ENCODE measurements at regions not wholly inside any gene's neighbourhood (a gene's known extent, or its start where the extent isn't known, plus 50 kb on each side); places are given as distances from the start of the nearest gene placed in this dataset.

DNA sequence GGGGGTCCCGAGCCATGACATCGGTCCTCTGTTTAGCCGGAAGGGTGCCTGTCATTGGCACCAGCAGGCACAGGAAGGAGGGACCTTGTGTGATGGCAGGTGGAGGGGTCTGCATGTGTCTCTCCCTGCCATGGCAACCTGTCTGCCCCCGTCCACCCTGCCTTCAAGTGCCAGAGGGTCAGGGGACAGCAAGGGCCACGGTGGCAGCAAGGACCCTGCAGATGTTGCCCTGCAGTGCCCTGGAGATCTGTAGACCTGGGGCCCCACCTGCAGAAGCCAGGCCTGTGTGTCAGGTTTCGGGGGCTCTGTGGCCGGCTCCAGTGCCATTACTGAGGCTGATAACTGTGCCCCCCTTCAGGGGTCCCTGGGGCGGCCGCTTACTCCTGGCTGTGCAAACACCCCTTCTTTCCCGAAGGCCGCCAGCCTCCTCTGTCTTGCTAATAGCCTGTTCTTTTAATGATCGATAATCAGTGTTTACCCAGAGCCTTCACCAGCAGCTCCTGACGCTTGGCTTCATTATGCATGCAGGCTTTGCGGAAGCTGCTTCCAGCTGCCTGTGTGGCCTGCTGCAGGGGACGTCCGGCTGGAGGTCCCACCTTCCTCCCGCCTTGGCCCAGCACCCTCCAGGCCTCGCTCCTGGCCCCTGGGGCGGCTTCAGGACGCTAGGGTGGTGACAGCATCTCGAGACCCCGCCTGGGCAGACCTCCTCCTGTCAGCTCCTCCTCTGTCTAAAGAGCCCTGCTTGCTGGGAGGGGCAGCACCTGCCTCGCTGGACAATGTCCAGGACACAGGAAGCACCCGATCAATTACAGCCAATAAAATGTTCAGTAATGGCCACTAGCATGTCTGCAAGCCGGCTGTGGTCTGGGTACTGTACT, 153.0 kb downstream of the KIF26A start:
- no peak for DNase-seq (ENCODE audit: low read depth)

DNA sequence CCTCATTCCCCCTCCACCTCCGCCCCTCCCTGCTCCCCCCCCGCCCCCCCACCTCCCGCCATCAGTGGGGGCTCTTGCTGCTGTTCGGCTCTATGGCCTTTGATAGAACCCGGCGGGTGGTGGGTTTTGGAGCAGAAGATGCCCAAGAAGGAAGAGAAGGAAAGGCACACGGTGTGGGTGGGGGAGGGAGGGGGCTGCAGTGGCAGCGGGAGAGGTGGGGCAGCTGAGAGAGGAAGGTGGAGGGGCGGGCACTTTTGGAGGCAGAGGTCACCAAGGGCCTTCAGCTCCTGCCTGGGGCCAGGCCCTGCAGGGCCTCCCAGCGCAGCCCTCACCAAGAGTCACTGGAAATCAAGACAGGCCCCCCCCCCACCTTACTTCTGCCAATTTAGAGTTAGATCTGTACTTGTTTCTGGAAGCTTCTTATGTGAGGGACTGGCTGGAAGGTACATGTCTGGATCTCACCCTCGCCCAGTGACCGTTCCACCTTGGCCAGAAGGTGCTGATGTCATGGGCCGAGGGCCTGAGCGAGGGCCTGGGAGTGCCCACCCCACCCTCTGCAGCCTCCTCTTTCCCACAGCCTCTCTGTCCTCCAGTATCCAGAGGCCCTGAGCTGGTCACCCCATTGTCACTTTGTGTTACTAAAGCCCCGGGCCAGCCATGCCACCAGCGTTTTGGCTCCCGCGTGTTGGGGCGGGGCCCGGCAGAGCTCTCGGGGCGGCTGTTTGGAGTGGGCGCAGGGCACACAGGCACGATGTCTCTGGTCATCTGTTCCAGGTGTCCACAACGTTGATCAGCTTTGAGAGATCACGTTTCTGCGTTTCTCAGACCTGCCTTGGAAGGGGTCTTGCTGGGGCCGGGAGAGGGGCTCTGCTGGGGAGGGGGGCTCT, 153.9 kb downstream of the KIF26A start:
- DNase-seq (ENCODE audit: low read depth): no peak

DNA sequence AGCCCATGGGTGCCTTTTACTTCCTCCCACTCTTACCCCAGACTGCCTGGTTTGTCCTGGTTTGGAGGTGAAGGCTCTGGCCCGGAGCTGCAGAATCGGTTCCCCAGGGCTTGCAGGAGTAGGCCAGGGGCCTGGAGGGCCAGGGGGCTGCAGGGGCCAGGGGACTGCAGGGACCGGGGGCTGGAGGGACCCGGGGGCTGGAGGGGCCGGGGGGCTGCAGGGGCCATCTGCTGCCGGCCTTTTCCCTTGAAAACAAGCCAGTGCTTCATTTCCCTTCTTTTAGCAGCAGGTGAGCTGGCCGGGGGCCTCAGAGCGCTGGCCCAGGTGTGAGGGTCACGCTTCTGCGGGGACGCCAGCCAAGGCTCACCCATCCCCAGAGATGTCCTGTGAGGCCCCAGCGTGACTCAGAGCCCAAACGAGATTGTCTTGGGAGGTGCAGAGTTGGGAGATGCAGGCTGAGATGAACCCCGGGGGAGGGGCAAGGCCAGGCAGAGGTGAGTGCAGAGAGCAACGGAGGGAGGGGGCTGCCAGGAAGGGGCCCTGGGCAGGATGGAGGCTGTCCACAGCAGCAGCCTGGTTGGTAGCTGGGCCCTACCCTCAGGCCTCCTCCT, 154.9 kb downstream of the KIF26A start:
- no peak for DNase-seq (ENCODE audit: low read depth)

DNA sequence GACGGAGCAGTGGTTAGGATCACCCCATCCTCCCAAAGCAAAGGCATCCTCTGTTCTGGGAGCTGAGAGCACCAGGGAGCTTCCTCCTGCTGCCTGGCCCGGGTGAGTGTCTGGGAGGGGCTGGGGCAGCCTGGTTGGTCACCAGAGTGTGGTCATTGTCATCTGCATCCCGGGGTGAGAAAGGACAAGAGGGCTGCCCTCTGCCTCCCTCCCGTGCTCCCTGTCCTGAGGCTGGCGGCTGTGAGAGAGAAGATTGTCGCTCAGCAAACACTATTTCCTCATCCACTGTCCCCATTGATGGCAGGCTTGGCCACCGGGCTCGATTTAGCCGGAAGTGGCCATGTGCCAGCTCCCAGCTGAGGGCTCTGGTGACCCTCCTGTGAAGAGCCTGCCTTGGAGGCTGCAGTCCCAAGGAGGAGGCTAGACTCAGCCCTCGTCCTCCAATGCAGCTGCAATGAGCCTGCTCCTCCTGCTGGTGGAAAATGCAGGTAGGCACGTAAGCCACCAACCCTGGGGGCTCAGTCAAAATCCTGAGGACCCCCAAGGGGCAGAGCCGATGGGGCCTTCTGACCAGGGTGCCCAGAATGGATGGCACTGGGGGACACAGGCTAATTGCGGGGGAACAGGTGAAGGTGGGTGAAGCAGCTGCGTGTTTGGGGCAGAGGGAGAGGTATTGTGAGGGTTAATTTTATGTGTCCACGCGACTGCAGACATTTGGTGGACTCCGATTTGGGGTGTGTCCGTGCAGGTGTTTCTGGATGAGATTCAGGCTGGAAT, 155.7 kb downstream of the KIF26A start:
- no peak for DNase-seq (ENCODE audit: low read depth)

DNA sequence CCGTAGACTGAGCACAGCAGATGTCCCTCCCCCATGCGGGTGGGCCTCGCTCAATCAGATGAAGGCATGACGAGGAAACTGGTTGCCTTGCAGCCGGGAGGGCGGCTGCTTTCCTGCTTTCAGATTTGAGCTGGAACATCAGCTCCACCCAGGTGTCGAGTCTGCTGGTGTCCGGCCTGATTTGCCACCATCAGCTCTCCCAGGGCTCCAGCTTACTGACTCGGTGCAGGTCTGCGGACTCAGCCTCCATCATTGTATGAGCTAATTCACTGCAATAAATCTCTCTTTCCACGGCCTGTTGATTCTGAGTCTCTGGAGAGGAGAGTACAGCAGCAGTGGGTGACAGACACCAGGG, 156.2 kb downstream of the KIF26A start:
- DNase-seq (ENCODE audit: low read depth): no peak

DNA sequence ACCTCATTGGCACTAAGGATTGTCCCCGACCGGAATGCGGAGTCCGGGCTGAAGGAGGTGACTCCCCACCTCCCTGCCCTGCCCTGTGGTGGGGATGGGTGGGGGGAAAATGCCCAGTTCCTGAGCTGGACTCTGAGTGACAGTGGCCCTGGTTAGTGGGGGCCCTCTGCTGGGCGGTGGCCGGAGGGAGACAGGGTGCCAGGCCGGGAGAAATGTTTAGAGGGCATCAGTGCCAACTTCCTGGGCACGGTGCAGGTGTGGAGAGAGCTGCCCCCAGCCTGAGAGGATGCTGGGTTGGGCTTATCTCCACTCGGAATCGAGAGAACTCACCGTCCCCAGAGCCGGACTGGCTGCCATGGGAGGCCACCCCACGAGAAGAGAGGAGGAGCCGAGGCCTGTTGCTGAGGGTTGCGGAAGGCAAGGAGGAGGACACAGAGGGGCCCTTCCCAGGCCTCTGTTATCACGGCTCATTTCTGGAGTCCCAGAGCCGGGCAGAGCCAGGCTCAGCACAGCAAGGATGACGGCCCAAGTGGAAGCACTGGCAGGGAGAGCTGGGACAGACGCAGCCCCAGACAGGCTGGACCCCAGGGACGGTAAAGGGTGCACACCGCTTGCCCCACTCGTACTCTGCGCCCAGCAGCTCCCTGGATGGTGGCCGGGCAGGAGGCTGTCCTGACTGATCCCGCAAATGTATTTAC, 156.7 kb downstream of the KIF26A start:
- DNase-seq (ENCODE audit: low read depth): no peak

DNA sequence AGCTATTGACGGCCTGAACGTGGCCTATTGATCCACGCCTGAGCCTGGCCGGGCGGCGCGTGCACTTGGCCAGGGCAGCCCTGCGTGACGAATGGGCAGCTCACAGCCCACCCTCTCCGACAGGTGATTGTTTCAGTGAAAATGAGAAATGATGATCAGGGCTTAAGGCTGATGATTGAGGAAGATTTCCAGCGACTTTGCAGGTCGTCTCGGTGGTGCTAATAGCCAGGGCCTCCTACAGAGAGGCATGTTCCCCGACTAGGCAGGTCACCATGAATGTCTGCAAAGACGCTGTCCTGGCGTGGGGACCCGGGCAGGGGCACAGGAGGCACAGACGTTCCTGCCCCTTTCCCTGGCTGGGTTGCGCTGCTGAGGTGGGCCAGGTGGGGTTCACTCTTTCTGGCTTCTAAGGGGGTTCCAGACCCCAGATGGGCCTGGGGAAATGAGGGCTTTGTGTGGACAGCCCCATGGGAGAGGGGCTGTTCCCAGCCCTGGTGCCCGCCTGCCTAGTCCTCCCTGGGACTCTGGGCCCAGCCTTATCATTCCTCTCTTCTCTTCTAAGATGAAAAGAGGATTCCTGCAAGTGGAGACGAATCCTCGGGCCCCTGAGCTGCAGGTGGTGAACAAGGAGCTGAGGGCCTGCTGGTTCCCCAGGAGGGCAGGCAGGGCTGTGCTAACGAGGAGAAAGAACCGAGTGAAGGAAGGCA, 157.4 kb downstream of the KIF26A start:
- DNase-seq (ENCODE audit: low read depth): no peak

DNA sequence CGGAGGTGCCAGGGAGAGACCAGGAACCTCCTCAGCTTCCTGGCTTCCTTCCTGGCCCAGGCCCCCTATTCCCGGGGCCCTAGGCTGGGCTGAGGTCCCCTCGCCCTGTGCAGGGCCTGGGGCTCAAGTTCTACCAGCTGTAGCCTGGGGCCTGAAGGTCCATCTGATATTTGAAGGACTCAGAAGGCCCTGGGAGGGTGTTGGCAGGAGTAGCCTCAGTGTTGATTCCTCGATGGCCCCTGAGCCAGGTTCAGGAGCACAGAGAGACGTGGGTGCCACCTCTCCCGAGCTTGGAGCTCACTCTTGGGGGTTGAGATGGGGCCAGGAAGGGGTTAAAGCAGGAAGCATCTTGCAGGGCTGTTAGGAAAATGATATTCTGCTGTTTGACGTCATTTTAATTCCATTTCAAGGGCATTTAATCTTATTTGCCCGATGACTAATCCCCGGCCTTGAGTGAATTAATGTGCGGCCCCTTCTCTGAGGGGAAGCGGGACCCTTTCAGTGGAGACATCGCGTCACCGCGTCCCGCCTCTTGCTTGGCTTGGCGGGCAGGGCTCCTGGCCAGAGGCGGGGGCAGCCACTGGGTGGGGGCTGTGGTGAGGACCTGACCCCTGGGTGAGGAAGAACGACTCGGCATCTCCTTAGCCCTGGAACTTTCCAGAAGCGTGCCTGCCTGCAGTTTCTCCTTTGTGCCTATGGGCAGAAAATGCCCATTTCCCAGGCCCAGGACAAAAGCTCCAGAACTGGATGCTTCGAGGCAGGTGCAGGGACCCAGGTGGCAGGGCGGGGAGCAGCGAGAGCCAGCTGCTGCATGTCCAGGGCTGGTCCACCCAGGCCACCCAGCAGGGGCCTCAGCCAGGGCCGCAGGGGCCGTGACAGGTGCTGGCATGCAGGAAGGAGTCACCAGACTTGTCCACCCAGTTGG, 158.3 kb downstream of the KIF26A start:
- DNase-seq (ENCODE audit: low read depth): no peak

DNA sequence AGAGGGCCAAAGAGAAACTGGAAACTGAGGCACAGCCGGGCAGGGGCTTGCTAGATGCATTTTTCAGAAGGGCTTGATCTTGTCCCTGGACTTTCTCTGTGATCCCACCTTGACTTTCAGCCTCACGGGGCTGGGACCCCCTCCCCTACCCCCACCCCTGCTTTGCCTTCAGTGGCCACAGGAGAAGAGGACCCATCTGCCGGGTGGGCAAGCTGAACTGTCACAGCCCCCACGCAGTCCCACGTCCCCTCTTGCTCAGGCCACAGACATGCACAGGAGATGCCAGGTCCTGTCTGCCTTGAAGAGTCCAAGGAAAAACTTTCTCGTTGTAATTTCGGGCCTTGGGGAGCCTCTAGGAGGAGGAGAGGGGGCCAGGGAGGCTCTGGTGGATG, 158.9 kb downstream of the KIF26A start:
- no peak for DNase-seq (ENCODE audit: low read depth)

DNA sequence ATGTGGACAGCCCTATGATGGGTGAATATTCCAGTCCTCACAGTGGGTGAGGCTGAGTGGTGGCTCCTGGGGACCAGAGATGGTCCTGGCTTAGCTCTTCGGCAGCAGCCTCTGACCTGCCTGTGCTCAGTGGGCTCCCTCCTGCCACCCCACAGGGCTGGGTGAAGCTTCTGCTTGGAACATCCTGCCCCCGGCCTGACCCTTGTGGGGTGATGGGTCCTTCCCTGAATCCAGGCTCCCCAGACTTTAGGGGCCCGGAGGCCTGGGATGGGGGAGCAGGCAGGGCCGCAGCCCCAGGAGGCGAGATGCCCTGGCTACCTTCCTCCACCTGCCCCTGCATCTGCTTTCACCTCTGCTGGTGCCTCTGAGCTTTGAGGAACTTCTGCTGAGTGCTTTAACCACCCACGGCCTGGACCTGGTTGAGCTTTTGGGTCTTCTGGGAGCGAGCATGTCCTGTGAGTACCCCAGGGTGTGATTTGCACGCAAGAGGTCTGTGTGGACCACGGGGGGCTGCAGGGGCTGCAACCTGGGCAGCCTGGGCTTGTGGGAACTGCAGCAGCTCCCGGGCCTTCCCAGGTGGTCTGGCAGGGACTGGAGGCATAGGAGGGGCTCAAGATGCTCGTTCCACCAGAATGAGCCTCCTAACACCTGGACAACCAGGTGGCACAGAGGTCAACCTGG, 159.5 kb downstream of the KIF26A start:
- DNase-seq (ENCODE audit: low read depth): no peak

DNA sequence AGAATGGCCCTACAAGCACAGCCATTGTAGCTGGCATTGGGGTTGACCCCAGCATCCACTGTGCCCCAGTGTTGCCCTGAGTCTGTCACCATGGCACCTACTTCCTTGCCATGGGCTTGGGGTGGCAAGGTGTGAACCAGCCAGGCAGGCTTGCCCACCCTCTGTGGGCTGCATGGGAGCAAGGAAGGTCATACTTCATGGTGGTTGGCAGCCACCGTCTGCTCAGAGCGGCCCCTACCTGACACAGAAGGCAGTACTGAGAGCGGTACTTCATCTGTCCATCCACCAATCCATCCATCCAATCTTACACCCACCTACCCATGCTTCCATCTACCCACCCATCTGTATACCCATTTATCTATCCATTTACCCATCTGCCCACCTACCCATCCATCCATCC, 160.1 kb downstream of the KIF26A start:
- no peak for DNase-seq (ENCODE audit: low read depth)

DNA sequence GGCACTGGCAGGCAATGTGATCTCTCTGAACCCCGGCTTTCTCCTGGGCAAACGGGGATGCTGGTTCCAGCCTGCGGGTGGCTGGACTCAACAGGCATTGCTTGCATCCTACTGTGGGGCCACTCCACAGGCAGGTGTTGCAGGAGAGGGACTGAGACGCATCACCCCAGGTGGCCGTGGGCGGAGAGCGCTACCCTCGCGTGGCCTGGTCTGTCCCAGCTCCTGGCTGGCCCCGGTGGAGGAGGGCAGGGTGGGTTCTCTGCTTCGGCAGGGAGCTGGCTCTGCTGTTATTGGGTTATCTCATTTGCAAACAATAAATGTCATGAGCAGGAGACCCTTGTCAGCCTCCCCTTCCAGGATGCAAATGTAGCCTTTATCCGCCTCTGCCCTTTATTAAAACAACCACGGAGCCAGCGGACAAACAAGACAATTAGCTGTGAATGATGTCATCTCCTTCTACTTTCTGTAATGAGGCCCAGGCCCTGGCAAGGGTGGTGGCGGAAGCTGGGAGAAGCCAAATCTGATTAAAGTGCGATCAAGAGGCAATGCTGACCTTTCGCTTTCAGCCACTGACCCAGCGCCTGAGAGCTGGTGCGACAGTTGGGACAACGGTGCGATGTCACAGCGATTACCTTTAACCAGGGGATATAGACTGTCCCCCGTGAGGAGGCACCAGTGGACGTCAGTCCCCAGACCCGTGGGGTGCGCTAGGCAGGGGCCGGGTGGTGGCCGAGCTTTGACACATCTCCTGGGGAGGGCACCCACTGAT, 161.8 kb downstream of the KIF26A start:
- no peak for DNase-seq (ENCODE audit: low read depth)

DNA sequence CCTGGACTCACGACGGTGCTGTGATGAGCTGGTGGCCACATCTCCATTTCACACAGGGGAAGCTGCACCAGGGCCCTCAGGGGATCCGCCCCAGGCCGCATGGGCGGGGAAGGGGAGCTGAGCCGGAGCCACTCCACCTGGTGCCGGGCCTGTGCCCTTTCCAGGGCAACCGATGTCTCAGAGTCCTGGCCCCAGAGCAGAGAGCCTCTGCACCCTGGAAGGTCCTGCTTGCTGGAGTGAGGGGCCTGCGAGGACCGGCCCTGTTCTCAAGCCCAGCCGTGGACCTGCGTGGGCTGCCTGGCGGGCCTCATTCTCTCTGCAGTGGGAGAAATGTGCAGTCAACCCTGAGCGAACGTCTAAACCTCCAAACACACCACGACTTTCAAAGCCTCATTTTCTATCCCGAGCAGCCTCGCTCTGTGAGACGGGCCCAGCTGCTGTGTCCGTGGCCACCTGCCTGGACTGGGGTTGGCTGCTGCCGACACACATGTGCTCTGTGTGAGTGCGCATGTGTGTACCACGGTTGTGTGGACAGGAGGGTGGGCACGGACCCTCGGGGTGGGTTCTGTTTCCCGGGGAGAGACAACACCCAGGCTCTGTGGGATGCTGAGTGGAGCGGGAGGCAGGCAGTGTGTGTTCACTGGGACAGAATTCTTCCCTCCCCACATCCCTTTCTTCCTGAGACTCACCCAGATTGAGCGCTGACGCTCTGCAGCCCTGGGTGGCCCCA, 163.5 kb downstream of the KIF26A start:
- DNase-seq (ENCODE audit: low read depth): no peak

DNA sequence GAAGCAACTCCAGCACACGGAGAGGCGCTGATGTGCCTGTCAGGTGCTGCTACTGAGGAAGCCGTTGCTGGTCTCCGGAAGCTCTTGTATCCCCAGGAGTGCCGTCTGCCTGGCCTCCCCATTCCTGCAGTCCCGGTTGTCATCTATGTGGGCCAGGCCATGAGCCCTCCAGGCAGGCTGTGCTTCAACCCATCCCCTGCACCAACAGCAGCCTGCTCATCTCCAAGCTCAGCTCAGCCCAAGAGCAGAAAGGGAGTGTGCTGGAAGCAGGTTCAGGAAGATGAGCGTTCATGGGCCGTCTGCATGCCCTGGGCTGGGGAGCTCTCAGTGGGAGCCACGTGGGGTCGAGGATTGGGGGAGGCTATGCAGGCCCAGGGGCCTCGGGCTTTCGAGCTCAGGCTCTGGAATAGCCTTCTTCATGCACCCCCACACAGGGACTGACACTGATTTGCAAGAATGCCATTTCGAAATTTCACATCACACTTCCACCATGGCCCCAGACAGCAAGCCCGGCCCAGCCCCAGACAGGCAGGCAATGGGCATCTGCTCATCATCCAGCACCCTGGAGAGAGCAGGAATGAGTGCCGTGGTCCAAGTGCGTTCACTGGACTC, 164.5 kb downstream of the KIF26A start:
- DNase-seq (ENCODE audit: low read depth): no peak

DNA sequence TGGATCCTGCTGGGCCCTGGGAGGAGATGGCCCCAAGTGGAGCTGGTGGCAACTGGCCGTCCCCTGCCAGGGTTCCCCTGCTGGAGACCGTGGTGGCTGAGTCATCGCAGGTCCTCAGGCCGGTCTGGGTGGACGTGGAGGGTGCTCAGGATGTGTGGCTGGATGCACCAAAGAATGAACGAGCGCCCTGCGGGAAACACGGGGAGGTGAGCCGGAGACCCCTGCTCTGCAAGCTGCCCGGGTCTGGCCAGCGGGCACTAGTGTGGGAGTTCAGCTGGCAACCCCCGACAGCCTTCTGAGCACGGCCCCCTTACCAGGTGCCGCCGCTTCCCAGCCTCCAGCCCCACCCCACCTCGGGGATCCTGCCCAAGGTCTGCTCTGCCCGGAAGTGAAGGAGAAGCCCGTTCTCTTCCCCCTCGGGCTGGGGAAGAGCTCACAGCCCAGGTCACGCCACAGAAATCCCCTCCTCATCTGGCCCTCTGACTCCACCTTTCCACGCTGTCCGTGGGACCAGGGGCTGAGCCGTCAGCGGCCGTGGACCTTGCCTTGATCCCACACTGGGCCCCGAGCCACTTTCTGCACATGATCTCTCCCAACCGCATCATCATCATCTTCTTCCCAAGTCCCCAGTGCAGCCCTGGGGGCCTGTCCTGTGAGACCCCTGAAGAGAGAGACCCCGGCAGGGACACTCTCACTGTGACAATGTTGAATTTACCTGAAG, 165.5 kb downstream of the KIF26A start:
- no peak for DNase-seq (ENCODE audit: low read depth)

Measured in non-pigmented ciliary epithelial cell (primary cell).